Jurkat, Clone E6-1 (cell line): ENCODE measurements at regions not wholly inside any gene's neighbourhood (a gene's known extent, or its start where the extent isn't known, plus 50 kb on each side); places are given as distances from the start of the nearest gene placed in this dataset.
"Not testable (repeated sequence)": the region's sequence is repeated elsewhere in the genome, so short reads cannot be mapped to it uniquely, and the experiment has no call there.

Experiments used
- DNase-seq: peaks from one replicate; pipeline ENCODE4 v3.0.0-alpha.2; 2011; ENCODE audit warnings: low read depth, low spot score
- H3K4me3 ChIP-seq: 2 replicates; pipeline ENCODE4 v1.5.1; 2011; ENCODE audit warnings: mild to moderate bottlenecking, low read length, control low read depth, moderate library complexity

DNA sequence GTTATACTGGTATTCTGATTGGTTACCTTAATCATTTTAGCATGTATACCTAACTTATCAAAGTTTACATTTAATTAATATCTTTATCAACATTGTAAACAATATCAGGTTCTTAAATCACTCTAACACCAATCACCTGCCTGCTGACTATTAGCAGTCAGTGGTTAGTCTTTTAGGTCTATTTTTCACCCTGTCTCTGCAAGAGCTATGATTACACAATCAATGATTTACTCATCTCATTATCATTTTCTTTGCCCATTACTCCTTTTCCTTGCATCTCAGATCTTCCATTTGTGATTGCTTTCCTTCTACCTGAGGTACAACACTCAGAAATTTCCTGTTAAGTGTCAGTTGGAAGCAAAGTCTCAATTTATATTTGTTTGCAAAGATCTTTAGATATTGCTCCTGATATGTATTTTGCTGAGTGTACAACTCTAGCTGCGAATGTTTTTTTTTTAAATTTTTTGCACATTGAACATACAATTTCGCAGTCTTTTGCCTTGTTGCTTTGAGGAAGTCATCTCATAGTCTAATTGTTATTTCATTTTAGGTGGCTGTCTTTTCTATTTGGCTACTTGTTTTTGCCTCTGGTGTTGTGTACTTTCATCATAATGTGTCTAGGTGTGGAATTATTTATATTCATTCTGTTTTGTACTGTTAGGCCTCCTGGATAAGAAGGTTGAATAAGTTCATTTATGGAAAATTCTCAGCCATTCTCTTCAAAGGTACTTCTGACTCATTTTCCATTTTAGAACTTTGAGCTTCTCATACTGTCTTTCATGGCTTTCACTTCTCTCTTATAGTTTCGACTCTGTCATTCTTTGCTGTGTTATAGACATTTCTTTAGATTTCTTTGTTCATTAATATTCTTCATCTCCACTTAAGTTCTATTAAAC lies 104.9 kb upstream of the CEP162 start:
- H3K4me3 ChIP-seq: no peak overlapping the region
- no peak for DNase-seq

DNA sequence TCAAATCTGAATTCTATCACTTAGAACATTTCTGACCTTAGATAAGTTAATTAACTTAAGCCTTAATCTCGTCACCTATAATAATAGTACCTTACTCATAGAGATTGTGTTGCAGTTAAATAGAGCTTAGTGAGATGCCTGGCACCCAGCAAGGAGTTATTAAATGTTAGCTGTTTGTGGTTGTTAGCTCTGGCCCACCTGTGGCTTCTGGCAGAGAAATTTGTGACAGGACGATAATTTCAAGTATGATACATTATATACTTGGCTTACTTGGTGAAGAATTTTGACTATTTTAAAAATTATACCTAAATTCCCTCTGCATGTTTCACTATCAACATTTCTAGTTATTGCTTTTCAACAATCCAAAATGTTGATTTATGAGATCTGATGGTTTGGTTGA lies 102.9 kb upstream of the CEP162 start:
- no peak overlapping the region for H3K4me3 ChIP-seq
- no peak for DNase-seq

DNA sequence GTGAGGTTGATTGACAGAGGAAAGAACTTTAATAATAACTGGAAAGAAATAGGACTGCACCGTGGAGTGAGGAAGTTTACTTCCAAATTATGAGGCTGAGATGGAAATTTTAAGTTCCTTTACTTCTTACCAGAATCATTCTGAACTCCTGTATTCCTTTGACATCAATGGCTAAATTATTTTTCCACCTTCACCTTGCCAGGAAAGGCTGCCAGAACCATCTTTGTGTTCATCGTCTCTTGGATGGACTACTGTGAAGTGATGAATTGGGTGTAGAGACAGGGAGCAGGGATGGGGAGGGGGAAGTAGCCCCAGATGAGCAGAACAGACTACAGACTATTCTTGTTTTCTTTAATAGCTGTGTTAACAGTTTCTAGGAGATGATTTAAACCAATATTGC lies 102.1 kb upstream of the CEP162 start:
- H3K4me3 ChIP-seq: no peak overlapping the region
- DNase-seq: no peak

DNA sequence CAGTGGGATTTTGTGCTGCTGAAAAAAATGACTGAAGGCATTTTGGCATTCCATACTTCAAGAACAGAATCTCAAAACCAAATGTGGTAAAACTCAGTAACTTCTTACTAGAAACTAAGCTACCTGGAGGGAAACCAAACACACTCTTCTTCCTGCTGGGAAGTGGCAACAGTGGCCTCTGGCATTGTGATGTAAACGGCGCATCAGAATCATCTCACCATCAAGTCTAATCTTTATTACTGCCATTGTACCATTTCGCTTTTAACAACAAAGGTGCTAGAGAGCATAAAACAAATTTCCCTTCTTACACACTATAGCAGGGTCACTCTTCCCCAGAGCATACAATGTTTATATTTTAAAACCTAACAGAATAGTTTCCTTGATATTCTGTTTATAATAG lies 101.6 kb upstream of the CEP162 start:
- H3K4me3 ChIP-seq: no peak overlapping the region
- no peak for DNase-seq

DNA sequence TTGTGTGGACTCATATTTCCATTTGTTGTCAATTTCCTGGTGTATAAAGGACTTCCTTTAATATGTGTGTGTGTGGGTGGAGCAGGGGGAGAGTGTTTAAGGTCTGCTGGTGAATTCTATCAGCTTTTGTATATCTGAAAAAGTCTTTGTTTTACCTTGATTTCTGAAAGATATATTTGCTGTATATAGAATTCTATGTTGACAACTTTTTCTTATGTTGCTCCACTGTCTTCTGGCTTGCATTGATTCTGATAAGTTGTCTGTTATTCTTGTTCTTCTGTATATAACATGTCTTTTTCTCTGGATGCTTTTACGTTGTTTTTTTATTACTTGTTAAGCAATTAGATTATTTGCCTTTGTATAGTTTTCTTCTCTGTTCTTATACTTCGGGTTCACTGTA lies 90.0 kb upstream of the CEP162 start:
- no peak for DNase-seq
- H3K4me3 ChIP-seq: no peak overlapping the region

DNA sequence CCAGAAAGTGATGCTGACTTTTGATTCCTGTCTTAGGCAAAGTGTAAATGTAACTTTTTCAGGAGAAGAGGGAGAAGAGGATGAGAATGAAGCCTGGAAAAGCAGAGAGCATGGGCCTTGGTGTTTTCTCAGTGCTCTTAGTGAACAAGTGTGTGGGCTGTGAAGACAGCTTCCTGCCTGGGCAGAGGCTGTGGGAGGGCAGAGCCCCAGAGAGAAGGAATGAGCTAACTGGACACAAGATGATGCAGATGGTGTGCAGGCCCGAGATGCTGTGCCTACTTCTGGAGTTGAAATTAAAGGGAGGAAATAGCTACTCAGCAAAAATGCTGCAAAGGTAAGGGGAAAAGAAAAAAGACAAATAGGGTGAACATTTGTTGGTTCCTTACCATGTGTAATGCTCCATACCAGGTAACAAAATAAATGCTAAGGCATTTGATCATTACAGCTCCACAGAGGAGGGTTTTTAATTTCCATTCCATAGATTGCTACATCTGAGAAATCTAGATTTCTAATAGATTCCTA lies 87.0 kb upstream of the CEP162 start:
- no peak for DNase-seq
- H3K4me3 ChIP-seq: no peak overlapping the region

DNA sequence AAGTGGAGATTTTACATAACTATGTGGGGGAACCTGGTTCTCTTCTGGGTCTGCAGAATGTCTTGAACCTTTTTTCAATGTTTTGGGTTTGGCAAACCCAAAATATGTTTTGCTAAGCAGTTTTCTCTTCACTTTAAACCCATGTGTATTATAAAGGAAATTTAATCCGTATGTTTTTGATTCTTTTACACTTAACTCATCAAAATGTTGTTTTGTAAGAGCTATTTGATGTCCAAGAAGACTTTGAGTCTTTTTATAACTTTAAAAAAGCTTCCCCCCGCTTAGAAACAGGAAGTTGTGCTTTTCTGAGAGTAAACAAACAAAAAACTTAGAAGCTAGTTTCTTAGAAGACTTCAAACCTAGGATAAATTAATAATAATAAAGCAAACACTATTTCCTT lies 81.9 kb upstream of the CEP162 start:
- no peak for DNase-seq
- H3K4me3 ChIP-seq: no peak overlapping the region

DNA sequence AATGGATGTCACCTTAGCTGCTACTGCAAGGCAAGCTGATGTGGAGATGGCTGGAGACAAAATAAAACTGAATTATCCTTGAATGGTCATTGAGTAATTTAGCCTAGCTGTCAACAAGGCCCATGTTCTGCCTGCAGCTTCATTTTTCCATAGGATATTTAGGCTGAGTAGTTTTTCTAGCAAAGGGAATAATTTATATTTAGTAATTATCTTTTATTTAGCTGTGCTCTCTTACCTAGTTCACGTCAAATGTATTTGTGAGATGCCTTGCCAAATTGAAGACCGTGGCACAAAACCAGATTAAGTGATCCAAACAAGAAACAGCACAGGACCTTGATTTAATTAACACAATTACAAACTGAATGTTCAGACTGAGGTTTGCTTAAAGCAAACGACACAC lies 77.4 kb upstream of the CEP162 start:
- no peak overlapping the region for H3K4me3 ChIP-seq

DNA sequence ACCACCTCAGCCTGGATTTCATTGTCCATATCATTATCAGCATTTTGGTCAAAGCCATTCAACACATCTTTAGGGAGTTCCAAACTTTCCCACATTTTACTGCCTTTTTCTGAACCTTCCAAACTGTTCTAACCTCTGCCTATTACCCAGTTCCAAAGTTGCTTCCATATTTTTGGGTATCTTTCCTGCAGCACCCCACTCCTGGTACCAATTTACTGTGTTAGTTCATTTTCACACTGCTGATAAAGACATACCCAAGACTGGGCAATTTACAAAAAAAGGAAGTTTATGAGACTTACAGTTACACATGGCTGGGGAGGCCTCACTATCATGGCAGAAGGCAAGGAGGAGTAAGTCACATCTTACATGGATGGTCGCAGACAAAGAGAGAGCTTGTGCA lies 63.6 kb upstream of the CEP162 start:
- not testable (repeated sequence) for H3K4me3 ChIP-seq, DNase-seq

More for the DNA sequence above, 77.4 kb upstream of the CEP162 start:
- DNase-seq: no peak

DNA sequence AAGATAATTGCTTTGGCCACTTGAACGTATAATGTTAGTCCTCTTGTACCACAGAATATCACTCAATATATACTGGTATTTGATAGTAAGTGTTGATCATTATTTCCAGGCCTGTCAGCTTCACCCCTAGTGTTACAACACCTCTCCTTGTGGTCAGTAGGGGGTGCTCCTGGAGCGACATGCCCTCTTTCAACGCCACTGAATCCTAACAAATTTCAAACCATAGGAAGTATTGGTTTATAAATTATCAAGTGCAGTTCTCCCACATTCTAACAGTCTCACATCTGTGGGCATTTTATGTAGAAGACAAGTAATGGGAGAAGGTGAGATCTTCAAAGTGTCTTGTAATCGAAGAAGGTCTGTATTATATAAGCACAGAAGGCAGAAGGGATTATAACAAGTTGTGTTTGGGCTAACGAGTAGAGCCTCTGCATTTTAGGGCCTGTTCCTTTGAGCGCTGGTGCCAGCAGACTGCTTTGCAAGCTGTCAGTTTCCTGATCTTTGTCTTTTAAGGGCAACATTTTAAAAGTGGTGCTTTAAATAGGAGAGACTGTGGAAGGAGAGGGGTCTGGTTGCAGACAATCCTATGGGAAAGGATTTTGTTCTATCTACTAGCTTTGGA lies 57.1 kb upstream of the CEP162 start:
- H3K4me3 ChIP-seq: no peak overlapping the region
- DNase-seq: no peak

DNA sequence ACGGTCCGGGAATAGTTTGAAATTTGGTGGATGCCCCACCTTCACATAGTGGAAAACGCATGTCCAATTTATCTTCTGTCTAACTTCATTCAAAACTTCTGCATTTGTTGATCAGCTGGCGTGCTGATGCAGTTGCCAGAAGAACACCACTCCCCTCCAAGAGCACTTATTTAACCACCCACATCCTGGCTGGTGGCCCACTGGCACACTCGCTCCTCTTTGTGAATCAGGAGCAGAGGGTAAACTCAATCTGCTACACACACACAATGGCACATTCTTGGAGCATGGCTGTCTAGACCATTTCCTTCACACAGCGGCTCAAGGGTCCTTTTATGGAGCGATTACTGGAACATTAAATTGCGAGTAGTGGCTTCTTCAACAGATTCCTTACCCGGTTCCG lies 55.1 kb upstream of the CEP162 start:
- no peak overlapping the region for H3K4me3 ChIP-seq
- peak; percentile 8 for DNase-seq

DNA sequence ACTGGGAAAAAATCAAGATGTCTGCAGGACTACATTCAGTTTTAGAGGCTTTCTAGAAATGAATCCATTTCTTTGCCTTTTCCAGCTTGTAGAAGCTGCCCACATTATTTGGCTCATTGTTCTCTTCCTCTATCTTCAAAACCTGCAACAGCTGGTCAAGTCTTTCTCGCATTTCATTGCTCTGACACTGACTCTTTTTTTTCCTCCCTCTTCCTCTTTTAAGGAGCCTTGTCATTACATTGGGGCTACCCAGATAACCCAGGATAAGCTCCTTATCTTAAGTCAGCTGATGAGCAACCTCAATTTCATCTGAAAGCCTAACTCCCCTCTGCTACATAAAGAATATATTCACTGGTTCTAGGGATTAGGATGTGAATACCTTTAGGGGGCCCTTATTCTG lies 53.2 kb upstream of the CEP162 start:
- no peak overlapping the region for H3K4me3 ChIP-seq
- DNase-seq: no peak

DNA sequence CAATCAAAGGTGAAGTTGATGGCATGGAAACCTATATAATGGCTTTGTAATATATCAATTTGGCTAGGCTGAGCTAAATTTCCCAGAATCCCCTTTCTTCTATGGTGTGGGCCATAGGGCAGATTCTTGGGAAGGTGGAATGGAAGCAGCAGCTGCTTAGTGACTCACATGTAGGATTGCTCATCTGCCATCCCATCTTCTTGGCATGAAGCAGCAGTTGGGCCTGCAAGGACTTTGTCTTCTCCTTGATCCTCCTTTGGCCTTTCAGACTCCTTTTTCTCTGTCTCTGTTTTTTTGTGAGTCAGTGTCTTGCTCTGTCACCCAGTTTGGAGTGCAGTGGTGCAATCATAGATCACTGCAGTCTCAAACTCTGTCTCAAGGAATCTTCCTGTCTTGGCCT lies 52.6 kb upstream of the CEP162 start:
- no peak overlapping the region for H3K4me3 ChIP-seq
- no peak for DNase-seq

DNA sequence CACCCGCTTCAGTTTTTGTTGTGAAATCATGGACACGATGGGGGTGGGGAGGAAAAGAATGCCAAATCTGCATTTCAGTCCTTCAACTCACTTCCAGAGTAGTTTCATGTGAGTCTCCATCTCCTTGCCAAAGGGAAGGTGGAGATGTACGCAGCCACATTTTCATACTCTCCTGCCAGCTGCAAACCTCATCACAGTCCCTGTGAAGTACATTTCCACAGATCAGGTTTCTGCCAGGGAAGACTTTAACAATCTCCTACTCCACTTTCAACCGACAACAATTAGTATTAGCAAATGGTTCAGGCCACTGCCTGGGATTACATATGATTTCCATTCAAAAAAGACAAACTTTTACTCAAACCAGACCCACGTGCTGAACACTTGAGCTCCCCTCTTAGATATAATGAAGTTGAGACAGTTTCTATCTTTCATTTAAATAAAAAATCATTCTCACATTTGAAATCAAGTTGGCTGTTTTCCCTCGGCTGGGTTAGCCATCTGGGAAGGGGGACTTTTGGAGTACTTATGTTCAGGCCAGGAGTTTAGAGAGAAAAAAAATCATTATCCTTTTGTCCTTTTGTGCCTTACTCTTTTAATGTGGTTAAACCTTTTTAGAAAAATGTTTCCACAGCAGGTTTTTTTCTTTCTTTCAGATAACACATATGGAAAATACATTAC lies 51.0 kb upstream of the CEP162 start:
- DNase-seq: no peak
- H3K4me3 ChIP-seq: no peak overlapping the region
